AG04449 (cell line): ENCODE measurements at regions not wholly inside any gene's neighbourhood (a gene's known extent, or its start where the extent isn't known, plus 50 kb on each side); places are given as distances from the start of the nearest gene placed in this dataset.
"Not testable (repeated sequence)": the region's sequence is repeated elsewhere in the genome, so short reads cannot be mapped to it uniquely, and the experiment has no call there.

Source experiments
- CTCF ChIA-PET: fragments of 350-600 bp; formaldehyde crosslinking; extraction: SDS; loops from one replicate; lab custom pipeline; 2021; ENCODE audit warnings: antibody characterized with exemption; lab: Yijun Ruan, JAX
- POLR2A ChIA-PET: fragments of 400-600, 350-600 bp; formaldehyde crosslinking; extraction: SDS; loops from one replicate; lab custom pipeline; 2020; ENCODE audit warnings: antibody characterized with exemption, inconsistent platforms; lab: Yijun Ruan, JAX
- DNase-seq: peaks from one replicate; pipeline ENCODE4 v3.0.0-alpha.2; 2010; ENCODE audit warnings: low read depth, low spot score
- H3K4me3 ChIP-seq: 2 replicates; pipeline ENCODE4 v1.5.1; 2011; ENCODE audit warnings: low read depth, mild to moderate bottlenecking, control low read depth, low read length
- CTCF ChIP-seq: IDR thresholded peaks from one replicate; pipeline ENCODE4 v1.5.1; 2011; ENCODE audit warnings: mild to moderate bottlenecking, moderate library complexity, low read length, control low read depth, inconsistent platforms; ENCODE audit not compliant: insufficient read depth; ENCODE audit errors: missing control alignments

DNA sequence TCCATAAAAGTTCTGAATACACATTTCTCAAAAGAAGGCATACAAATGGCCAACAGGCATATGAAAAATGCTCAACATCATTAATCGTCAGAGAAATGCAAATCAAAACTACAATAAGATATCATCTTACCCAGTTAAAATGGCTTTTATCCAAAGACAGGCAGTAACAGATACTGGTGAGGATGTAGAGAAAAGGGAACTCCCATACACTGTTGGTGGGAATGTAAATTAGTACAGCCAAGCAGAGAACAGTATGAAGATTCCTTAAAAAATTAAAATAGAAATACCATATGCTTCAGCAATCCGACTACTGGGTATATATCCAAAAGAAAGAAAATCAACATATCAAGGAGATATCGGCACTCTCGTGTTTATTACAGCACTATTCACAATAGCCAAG lies 1312.5 kb downstream of the DSC3 start:
- DNase-seq = no peak
- no peak for TF ChIP-seq CTCF
- no peak overlapping the region for H3K4me3 ChIP-seq
- POLR2A ChIA-PET = no interaction called here
- CTCF ChIA-PET = no interaction called here

DNA sequence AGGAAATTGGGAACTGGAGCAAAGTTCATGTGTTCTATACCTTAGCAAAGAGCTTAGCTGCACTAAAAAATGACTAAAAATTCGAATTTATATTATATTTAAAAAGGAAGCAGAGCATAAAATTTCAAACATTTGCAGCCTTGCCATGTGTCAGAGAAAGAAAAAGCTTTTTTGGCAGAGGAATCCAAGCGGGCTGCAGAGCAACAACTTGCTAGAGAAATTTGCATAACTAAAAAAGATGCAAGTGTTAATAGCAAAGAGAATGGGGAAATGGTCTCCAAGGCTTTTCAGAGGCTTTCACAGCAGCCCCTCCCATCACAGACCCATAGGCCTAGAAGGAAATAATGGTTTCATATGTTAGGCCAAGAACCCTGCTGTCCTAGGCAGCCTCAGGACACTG lies 1315.9 kb downstream of the DSC3 start:
- no peak for DNase-seq
- H3K4me3 ChIP-seq = no peak overlapping the region
- no peak for TF ChIP-seq CTCF
- ChIA-PET POLR2A (no interaction called here), CTCF (no interaction called here)

DNA sequence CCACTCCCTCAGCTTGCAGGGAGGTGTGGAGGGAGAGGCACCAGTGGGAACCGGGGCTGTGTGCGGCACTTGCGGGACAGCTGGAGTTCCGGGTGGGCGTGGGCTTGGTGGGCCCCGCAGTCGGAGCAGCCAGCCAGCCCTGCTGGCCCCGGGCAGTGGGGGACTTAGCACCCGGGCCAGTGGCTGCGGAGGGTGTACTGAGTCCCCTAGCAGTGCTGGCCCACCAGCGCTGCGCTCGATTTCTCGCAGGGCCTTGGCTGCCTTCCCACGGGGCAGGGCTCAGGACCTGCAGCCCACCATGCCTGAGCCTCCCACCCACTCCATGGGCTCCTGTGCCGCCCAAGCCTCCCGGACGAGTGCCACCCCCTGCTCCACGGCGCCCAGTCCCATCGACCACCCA lies 1319.1 kb downstream of the DSC3 start:
- CTCF ChIA-PET, H3K4me3 ChIP-seq, POLR2A ChIA-PET, DNase-seq: not testable (repeated sequence)

DNA sequence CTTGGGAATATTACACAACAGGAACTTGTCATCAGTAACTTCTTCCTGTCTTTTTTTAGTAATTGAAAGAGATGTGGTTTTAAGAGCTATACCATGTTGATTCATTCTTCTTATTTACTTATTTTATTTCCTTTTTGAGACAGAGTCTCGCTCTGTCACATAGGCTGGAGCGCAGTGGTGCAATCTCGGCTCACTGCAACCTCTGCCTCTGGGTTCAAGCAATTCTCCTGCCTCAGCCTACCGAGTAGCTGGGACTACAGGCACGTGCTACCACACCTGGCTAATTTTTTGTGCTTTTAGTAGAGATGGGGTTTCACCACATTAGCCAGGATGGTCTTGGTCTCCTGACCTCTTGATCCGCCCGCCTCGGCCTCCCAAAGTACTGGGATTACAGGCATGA lies 1326.6 kb downstream of the DSC3 start:
- CTCF ChIA-PET, POLR2A ChIA-PET, H3K4me3 ChIP-seq, DNase-seq: not testable (repeated sequence)

GRCh38 chr18:29712785-29713184 lies 1329.8 kb downstream of the DSC3 start:
- no peak for DNase-seq
- ChIA-PET POLR2A (no interaction called here), CTCF (no interaction called here)
- no peak overlapping the region for H3K4me3 ChIP-seq
- TF ChIP-seq CTCF = no peak

DNA sequence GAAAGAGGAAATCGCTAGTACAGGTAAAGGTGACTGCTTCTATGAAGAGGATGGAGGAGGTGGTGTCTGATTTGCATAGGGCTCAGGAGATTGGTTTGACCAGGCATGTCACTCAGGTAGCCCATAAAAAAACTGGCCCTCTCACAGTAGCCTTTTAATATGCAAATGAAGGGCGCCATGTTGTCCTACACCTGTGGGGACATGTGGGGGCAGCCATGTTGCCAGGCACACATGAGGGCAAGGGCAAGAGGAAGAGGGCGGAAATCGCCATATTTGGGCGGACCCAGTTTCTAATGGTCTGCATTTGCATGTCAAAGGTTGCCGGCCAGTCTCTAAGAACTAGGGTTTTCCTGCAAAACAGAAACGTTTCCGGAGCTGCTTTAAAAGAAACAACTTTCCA lies 1330.6 kb downstream of the DSC3 start:
- POLR2A ChIA-PET = no interaction called here
- DNase-seq = no peak
- no peak overlapping the region for H3K4me3 ChIP-seq
- CTCF ChIA-PET = no interaction called here
- TF ChIP-seq CTCF = no peak

DNA sequence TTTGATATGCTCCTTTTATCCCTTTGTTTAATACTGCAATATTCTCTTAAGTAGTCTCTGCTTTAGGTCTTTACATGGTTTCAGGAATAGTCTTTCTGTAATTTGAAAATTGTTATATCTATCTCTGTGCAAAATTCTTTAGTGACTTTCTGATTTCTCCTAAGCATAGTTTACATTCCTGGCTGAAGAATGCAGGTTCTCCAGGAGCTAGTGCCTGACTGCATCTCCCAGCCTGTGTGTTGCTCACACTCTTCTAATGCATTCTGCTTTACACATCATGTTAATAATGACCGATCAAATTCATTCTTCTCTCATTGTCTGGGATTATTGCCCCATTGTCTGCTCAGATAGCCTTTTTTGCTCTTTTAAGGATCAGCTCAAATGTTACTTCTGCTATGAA lies 1349.2 kb downstream of the DSC3 start:
- DNase-seq = no peak
- H3K4me3 ChIP-seq = no peak overlapping the region
- POLR2A ChIA-PET = no interaction called here
- TF ChIP-seq CTCF = no peak
- CTCF ChIA-PET = no interaction called here
